ENCODE measurements at regions not wholly inside any gene's neighbourhood (a gene's known extent, or its start where the extent isn't known, plus 50 kb on each side); places are given as distances from the start of the nearest gene placed in this dataset.
A peak's percentile ranks its signal among the peaks of the same experiment; 100 is the strongest.

DNA sequence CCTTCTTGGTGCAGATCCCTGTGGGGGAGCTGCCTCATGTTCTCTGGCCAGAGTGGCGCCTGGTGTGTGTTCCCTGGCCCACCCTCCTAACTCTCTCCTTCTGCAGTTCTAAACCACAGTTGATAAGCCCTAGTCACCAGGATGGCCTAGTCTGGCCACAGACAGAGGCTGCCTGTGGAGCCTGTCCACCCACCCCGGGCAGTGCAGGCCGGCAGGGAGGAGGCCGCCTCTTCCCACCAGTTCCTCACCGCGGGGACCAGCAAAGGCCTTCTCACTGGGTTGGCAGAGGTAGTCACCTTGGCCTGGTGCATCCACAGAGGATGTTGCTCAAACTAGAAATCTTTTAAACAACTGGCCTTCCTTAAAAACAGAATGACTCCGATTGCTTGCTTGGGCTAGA, 276.4 kb upstream of the TTC14 start:
- FAIRE-seq (no peak), DNase-seq (ENCODE audit: low read depth, low spot score) (no peak), ATAC-seq (no peak)
- H3K27me3 ChIP-seq (replicated peaks in 1 of 2; ENCODE audit: control insufficient read depth in 2 of 2, insufficient read depth in 2 of 2, low read length in 1 of 2): no peaks in the 10 kb centered on the region
- intact Hi-C loops (cut with micrococcal nuclease; ENCODE audit: unreplicated experiment) (no loop called here), in situ Hi-C loops (cut with MboI) (no loop called here)
- ChIA-PET CTCF (no interaction called here), SMC1A (ENCODE audit: uncharacterized antibody, unreplicated experiment) (interaction anchor here (0.7 to 3.0 kb wide), 2 partner anchors 9 to 46 kb away, joined by 3 to 11 read pairs; no protein-coding TSS in a partner anchor), RAD21 (ENCODE audit: unreplicated experiment) (no interaction called here), POLR2A (no interaction called here)
- 91% methylated on average over 7 of the region's 7 CpGs for WGBS (ENCODE audit: insufficient coverage, insufficient replicate concordance, low lambda C conversion rate, missing lambda C conversion rate)
- H3K4me2 ChIP-seq (ENCODE audit: control insufficient read depth, insufficient read depth): no peak overlapping the region
- H4K20me1 ChIP-seq (ENCODE audit: control insufficient read depth, insufficient read depth): no peaks in the 10 kb centered on the region
- no TSS peak for BruUV-seq (replicated peaks)
- no peaks in the 10 kb centered on the region for H3K36me3 ChIP-seq (ENCODE audit: control insufficient read depth in 2 of 2, insufficient read depth in 2 of 2, low read length in 1 of 2)
- no peak overlapping the region for H3K4me3 ChIP-seq
- no peaks in the 10 kb centered on the region; the same call in 2 of the 3 replicates for H3K9me3 ChIP-seq (replicated peaks; ENCODE audit: control insufficient read depth, insufficient read depth, low read length)
- peaks cover 15% of the 10 kb centered on the region for H3K4me1 ChIP-seq (ENCODE audit: control insufficient read depth, insufficient read depth, low read length)
- H3K9ac ChIP-seq (ENCODE audit: control insufficient read depth, insufficient read depth, low read length): no peak overlapping the region
- no peak overlapping the region for H3K27ac ChIP-seq (ENCODE audit: control insufficient read depth, insufficient read depth)
- no peak for TF ChIP-seq BCL11A (IDR thresholded peaks at IDR 0.05; ENCODE audit: low read depth, low read length)
- TF ChIP-seq FOS (IDR thresholded peaks at IDR 0.05; ENCODE audit: borderline replicate concordance, extremely low read depth, insufficient read length): no peak
- TF ChIP-seq, protein P1, sequence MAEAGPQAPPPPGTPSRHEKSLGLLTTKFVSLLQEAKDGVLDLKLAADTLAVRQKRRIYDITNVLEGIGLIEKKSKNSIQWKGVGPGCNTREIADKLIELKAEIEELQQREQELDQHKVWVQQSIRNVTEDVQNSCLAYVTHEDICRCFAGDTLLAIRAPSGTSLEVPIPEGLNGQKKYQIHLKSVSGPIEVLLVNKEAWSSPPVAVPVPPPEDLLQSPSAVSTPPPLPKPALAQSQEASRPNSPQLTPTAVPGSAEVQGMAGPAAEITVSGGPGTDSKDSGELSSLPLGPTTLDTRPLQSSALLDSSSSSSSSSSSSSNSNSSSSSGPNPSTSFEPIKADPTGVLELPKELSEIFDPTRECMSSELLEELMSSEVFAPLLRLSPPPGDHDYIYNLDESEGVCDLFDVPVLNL (IDR thresholded peaks at IDR 0.05; ENCODE audit: low read depth, low read length): no peak
- TF ChIP-seq KLF5 (IDR thresholded peaks at IDR 0.05; ENCODE audit: partially characterized antibody): no peak
- H2AFZ ChIP-seq (ENCODE audit: control insufficient read depth, low read depth, low read length): no peak overlapping the region
- H3K79me2 ChIP-seq (ENCODE audit: control insufficient read depth, insufficient read depth, low read length): no peaks in the 10 kb centered on the region

DNA sequence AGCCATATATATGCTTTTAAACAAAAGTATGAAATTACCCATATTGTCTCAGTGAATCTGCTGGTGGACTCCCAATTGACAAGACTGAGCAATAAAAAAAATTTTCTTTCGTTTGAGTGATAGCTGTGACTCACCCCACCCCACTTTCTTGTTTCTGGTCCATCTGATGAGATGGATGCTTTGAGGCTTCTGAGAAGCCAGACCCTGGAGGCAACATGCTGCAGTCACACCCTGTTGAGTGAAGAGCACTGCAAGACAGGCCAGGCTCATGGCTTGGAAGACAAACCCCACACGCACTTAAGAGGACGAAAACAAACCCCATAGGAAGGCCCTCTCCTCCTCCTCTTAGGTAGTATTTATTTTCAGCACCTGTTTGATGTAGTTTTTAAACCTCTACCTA, 276.0 kb upstream of the TTC14 start:
- 83% methylated on average over 3 of the region's 3 CpGs for WGBS (ENCODE audit: insufficient coverage, insufficient replicate concordance, low lambda C conversion rate, missing lambda C conversion rate)
- no peak overlapping the region for H3K4me3 ChIP-seq
- H3K36me3 ChIP-seq (ENCODE audit: control insufficient read depth in 2 of 2, insufficient read depth in 2 of 2, low read length in 1 of 2): no peaks in the 10 kb centered on the region
- CTCF ChIA-PET: no interaction called here
- FAIRE-seq (no peak), DNase-seq (ENCODE audit: low read depth, low spot score) (no peak), ATAC-seq (no peak)
- no peaks in the 10 kb centered on the region for H3K27me3 ChIP-seq (replicated peaks in 1 of 2; ENCODE audit: control insufficient read depth in 2 of 2, insufficient read depth in 2 of 2, low read length in 1 of 2)
- in situ Hi-C loops (cut with MboI): no loop called here
- peaks cover 16% of the 10 kb centered on the region for H3K4me1 ChIP-seq (ENCODE audit: control insufficient read depth, insufficient read depth, low read length)
- no peak overlapping the region for H2AFZ ChIP-seq (ENCODE audit: control insufficient read depth, low read depth, low read length)
- H3K9me3 ChIP-seq (replicated peaks; ENCODE audit: control insufficient read depth, insufficient read depth, low read length): no peaks in the 10 kb centered on the region; the same call in 2 of the 3 replicates
- intact Hi-C loops (cut with micrococcal nuclease; ENCODE audit: unreplicated experiment): no loop called here
- RAD21 ChIA-PET (ENCODE audit: unreplicated experiment): no interaction called here
- no TSS peak for BruUV-seq (replicated peaks)
- SMC1A ChIA-PET (ENCODE audit: uncharacterized antibody, unreplicated experiment): interaction anchor here (3.0 kb wide), 1 partner anchor 9 kb away, joined by 11 read pairs; no protein-coding TSS in a partner anchor
- no peak for TF ChIP-seq HDAC6 (IDR thresholded peaks at IDR 0.05; ENCODE audit: unreplicated experiment)
- TF ChIP-seq, protein P2, sequence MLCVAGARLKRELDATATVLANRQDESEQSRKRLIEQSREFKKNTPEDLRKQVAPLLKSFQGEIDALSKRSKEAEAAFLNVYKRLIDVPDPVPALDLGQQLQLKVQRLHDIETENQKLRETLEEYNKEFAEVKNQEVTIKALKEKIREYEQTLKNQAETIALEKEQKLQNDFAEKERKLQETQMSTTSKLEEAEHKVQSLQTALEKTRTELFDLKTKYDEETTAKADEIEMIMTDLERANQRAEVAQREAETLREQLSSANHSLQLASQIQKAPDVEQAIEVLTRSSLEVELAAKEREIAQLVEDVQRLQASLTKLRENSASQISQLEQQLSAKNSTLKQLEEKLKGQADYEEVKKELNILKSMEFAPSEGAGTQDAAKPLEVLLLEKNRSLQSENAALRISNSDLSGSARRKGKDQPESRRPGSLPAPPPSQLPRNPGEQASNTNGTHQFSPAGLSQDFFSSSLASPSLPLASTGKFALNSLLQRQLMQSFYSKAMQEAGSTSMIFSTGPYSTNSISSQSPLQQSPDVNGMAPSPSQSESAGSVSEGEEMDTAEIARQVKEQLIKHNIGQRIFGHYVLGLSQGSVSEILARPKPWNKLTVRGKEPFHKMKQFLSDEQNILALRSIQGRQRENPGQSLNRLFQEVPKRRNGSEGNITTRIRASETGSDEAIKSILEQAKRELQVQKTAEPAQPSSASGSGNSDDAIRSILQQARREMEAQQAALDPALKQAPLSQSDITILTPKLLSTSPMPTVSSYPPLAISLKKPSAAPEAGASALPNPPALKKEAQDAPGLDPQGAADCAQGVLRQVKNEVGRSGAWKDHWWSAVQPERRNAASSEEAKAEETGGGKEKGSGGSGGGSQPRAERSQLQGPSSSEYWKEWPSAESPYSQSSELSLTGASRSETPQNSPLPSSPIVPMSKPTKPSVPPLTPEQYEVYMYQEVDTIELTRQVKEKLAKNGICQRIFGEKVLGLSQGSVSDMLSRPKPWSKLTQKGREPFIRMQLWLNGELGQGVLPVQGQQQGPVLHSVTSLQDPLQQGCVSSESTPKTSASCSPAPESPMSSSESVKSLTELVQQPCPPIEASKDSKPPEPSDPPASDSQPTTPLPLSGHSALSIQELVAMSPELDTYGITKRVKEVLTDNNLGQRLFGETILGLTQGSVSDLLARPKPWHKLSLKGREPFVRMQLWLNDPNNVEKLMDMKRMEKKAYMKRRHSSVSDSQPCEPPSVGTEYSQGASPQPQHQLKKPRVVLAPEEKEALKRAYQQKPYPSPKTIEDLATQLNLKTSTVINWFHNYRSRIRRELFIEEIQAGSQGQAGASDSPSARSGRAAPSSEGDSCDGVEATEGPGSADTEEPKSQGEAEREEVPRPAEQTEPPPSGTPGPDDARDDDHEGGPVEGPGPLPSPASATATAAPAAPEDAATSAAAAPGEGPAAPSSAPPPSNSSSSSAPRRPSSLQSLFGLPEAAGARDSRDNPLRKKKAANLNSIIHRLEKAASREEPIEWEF (IDR thresholded peaks at IDR 0.05; ENCODE audit: insufficient replicate concordance, low read depth, low read length): no peak
- TF ChIP-seq NFYA (IDR thresholded peaks at IDR 0.05; ENCODE audit: borderline replicate concordance, low read depth, low read length): no peak
- 0 out of 2 replicates have a peak, but pooled peaks have one; percentile 3 for TF ChIP-seq RAD21 (IDR thresholded peaks at IDR 0.05; ENCODE audit: insufficient read depth, low read depth, low read length)
- no peak for TF ChIP-seq SIN3A (IDR thresholded peaks at IDR 0.05; ENCODE audit: low read depth, low read length)
- TF ChIP-seq RFX5 (IDR thresholded peaks at IDR 0.05; ENCODE audit: low read depth, low read length): no peak
- H3K9ac ChIP-seq (ENCODE audit: control insufficient read depth, insufficient read depth, low read length): no peak overlapping the region
- POLR2A ChIA-PET: no interaction called here
- no peak overlapping the region for H3K4me2 ChIP-seq (ENCODE audit: control insufficient read depth, insufficient read depth)
- no peaks in the 10 kb centered on the region for H4K20me1 ChIP-seq (ENCODE audit: control insufficient read depth, insufficient read depth)
- H3K27ac ChIP-seq (ENCODE audit: control insufficient read depth, insufficient read depth): no peak overlapping the region
- no peaks in the 10 kb centered on the region for H3K79me2 ChIP-seq (ENCODE audit: control insufficient read depth, insufficient read depth, low read length)

Data from GM12878 (cell line).